ENCODE measurements at regions not wholly inside any gene's neighbourhood (a gene's known extent, or its start where the extent isn't known, plus 50 kb on each side); places are given as distances from the start of the nearest gene placed in this dataset.

- TF ChIP-seq CTCF (IDR thresholded peaks at IDR 0.05; ENCODE audit: low read depth, low read length, poor library complexity, severe bottlenecking) (no peak), EZH2phosphoT487 (IDR thresholded peaks at IDR 0.05; ENCODE audit: borderline replicate concordance, low read length) (no peak)
- Histone ChIP-seq H3K36me3 (ENCODE audit: control insufficient read depth, low read length) (no peaks in the 10 kb centered on the region), H3K27me3 (ENCODE audit: control insufficient read depth, low read length) (no peaks in the 10 kb centered on the region), H3K4me1 (ENCODE audit: control insufficient read depth, low read length) (no peaks in the 10 kb centered on the region), H3K4me2 (ENCODE audit: low read length) (no peak overlapping the region), H3K27ac (ENCODE audit: low read depth, low read length) (no peak overlapping the region), H3K79me2 (ENCODE audit: control insufficient read depth, low read length) (no peaks in the 10 kb centered on the region), H3K4me3 (ENCODE audit: low read length) (no peak overlapping the region), H4K20me1 (ENCODE audit: control insufficient read depth, insufficient read depth, low read depth, low read length) (no peaks in the 10 kb centered on the region), H3K9me2 (replicated peaks; ENCODE audit: control insufficient read depth, low read length) (no peaks in the 10 kb centered on the region), H3K9me3 (ENCODE audit: control insufficient read depth, insufficient read depth, low read length) (no peaks in the 10 kb centered on the region), H3F3A (ENCODE audit: control insufficient read depth, insufficient read depth) (no peaks in the 10 kb centered on the region)
These were observed 181.6 kb upstream of the MGMT start for GRCh38 chr10:129285459-129285858.

GRCh38 chr10:129288999-129289584, 177.9 kb upstream of the MGMT start:
- Histone ChIP-seq H3K9me2 (replicated peaks; ENCODE audit: control insufficient read depth, low read length) (no peaks in the 10 kb centered on the region), H3K4me3 (ENCODE audit: low read length) (no peak overlapping the region), H3K9me3 (ENCODE audit: control insufficient read depth, insufficient read depth, low read length) (no peaks in the 10 kb centered on the region), H3K36me3 (ENCODE audit: control insufficient read depth, low read length) (no peaks in the 10 kb centered on the region), H3F3A (ENCODE audit: control insufficient read depth, insufficient read depth) (no peaks in the 10 kb centered on the region), H3K79me2 (ENCODE audit: control insufficient read depth, low read length) (no peaks in the 10 kb centered on the region), H3K4me1 (ENCODE audit: control insufficient read depth, low read length) (no peaks in the 10 kb centered on the region), H3K27ac (ENCODE audit: low read depth, low read length) (no peak overlapping the region), H3K27me3 (ENCODE audit: control insufficient read depth, low read length) (no peaks in the 10 kb centered on the region), H4K20me1 (ENCODE audit: control insufficient read depth, insufficient read depth, low read depth, low read length) (no peaks in the 10 kb centered on the region), H3K4me2 (ENCODE audit: low read length) (no peak overlapping the region)
- TF ChIP-seq EZH2phosphoT487 (IDR thresholded peaks at IDR 0.05; ENCODE audit: borderline replicate concordance, low read length) (no peak), CTCF (IDR thresholded peaks at IDR 0.05; ENCODE audit: low read depth, low read length, poor library complexity, severe bottlenecking) (no peak)

GRCh38 chr10:129293991-129294700, 172.9 kb upstream of the MGMT start:
- no peaks in the 10 kb centered on the region for H4K20me1 ChIP-seq (ENCODE audit: control insufficient read depth, insufficient read depth, low read depth, low read length)
- H3K36me3 ChIP-seq (ENCODE audit: control insufficient read depth, low read length) = no peaks in the 10 kb centered on the region
- TF ChIP-seq EZH2phosphoT487 (IDR thresholded peaks at IDR 0.05; ENCODE audit: borderline replicate concordance, low read length) (no peak), CTCF (IDR thresholded peaks at IDR 0.05; ENCODE audit: low read depth, low read length, poor library complexity, severe bottlenecking) (no peak)
- no peak overlapping the region for H3K4me3 ChIP-seq (ENCODE audit: low read length)
- H3K27me3 ChIP-seq (ENCODE audit: control insufficient read depth, low read length) = no peaks in the 10 kb centered on the region
- H3F3A ChIP-seq (ENCODE audit: control insufficient read depth, insufficient read depth) = no peaks in the 10 kb centered on the region
- H3K9me3 ChIP-seq (ENCODE audit: control insufficient read depth, insufficient read depth, low read length) = no peaks in the 10 kb centered on the region
- no peaks in the 10 kb centered on the region for H3K79me2 ChIP-seq (ENCODE audit: control insufficient read depth, low read length)
- no peaks in the 10 kb centered on the region for H3K4me1 ChIP-seq (ENCODE audit: control insufficient read depth, low read length)
- no peak overlapping the region for H3K27ac ChIP-seq (ENCODE audit: low read depth, low read length)
- no peak overlapping the region for H3K4me2 ChIP-seq (ENCODE audit: low read length)
- no peaks in the 10 kb centered on the region for H3K9me2 ChIP-seq (replicated peaks; ENCODE audit: control insufficient read depth, low read length)

Data from DOHH2 (cell line).